ENCODE measurements at regions not wholly inside any gene's neighbourhood (a gene's known extent, or its start where the extent isn't known, plus 50 kb on each side); places are given as distances from the start of the nearest gene placed in this dataset.

DNA sequence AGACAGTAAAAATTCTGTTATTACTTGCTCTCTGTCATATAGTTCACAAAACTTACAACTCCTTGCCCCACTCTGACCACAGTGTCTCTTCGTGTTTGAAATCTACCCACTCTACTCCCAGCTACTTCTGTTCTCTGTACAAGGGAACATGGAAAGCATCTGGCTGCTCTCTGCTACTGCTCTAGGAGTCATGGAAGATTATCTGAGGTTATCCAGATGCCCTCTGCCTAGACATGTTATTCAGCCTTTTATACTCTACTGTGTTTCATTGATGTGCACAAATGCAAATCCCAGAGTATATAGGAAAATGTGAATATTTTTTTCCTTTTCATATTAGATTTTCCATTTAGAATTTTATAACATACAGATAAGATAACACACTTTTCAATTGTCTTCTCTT, 1525.6 kb downstream of the MAT2B start:
- TF ChIP-seq EZH2phosphoT487 (IDR thresholded peaks at IDR 0.05; ENCODE audit: insufficient read depth, low read depth) (no peak), EZH2 (IDR thresholded peaks at IDR 0.05; ENCODE audit: insufficient read depth, poor library complexity, severe bottlenecking) (no peak)
